WTC11 (cell line): ENCODE measurements at regions not wholly inside any gene's neighbourhood (a gene's known extent, or its start where the extent isn't known, plus 50 kb on each side); places are given as distances from the start of the nearest gene placed in this dataset.

Experiments used
- ATAC-seq: fragments of 200-7000 bp; cut with Tn5 transposase; 2 replicates; pipeline ENCODE4 v1.10.0; 2021; ENCODE audit warnings: mild to moderate bottlenecking, moderate library complexity
- CTCF ChIA-PET: fragments of 300-600 bp; sonication (Branson Sonifier 250); formaldehyde crosslinking; loops from one replicate; lab custom pipeline; 2021; ENCODE audit warnings: antibody characterized with exemption; lab: Charles Lee
- POLR2A ChIA-PET: fragments of 350-600 bp; sonication (Branson Sonifier 250); formaldehyde crosslinking; loops from one replicate; lab custom pipeline; 2021; ENCODE audit warnings: antibody characterized with exemption; lab: Charles Lee
- DNase-seq: peaks from one replicate; pipeline ENCODE4 v3.0.0; 2021; ENCODE audit warnings: low spot score
- H3K27ac Mint-ChIP-seq: 2 replicates; pipeline ENCODE4 v1.8.0; 2021; ENCODE audit warnings: mixed read lengths
- H3K27me3 Mint-ChIP-seq: 2 replicates; pipeline ENCODE4 v1.8.0; 2021; ENCODE audit warnings: low read depth, mild to moderate bottlenecking, moderate library complexity, mixed read lengths
- H3K36me3 Mint-ChIP-seq: 2 replicates; pipeline ENCODE4 v1.8.0; 2021; ENCODE audit warnings: mixed read lengths
- H3K4me1 Mint-ChIP-seq: 2 replicates; pipeline ENCODE4 v1.8.0; 2022; ENCODE audit warnings: mixed read lengths
- H3K4me3 Mint-ChIP-seq: 2 replicates; pipeline ENCODE4 v1.8.0; 2021; ENCODE audit warnings: mild to moderate bottlenecking, moderate library complexity, mixed read lengths
- H3K9me3 Mint-ChIP-seq: 2 replicates; pipeline ENCODE4 v1.8.0; 2021; ENCODE audit warnings: mixed read lengths
- AR ChIP-seq: fragments of 250-450 bp; sonication (Bioruptor Pico); IDR thresholded peaks from 2 replicates; pipeline ENCODE4 v1.9.0; 2021; ENCODE audit warnings: mild to moderate bottlenecking
- ERG ChIP-seq: fragments of 250-450 bp; sonication (Bioruptor Pico); IDR thresholded peaks from 2 replicates; pipeline ENCODE4 v1.8.0; 2021; ENCODE audit warnings: mild to moderate bottlenecking
- GTF2I ChIP-seq: fragments of 250-450 bp; sonication (Bioruptor Pico); conservative IDR thresholded peaks from 2 replicates; pipeline ENCODE4 v1.4.0; 2021; ENCODE audit warnings: mild to moderate bottlenecking
- JUN ChIP-seq: sonication (generic); formaldehyde crosslinking; IDR thresholded peaks from 2 replicates; pipeline ENCODE4 v1.8.0; 2023; ENCODE audit warnings: mild to moderate bottlenecking, missing genetic modification reagents
- NFE2L1 ChIP-seq: sonication (generic); formaldehyde crosslinking; IDR thresholded peaks from 2 replicates; pipeline ENCODE4 v1.8.1; 2023; ENCODE audit warnings: missing genetic modification reagents
- RORB ChIP-seq: fragments of 250-450 bp; sonication (Bioruptor Pico); IDR thresholded peaks from 2 replicates; pipeline ENCODE4 v1.9.0; 2021; ENCODE audit warnings: mild to moderate bottlenecking
- SP1 ChIP-seq: sonication (generic); formaldehyde crosslinking; conservative IDR thresholded peaks from 2 replicates; pipeline ENCODE4 v1.8.1; 2022; ENCODE audit warnings: missing genetic modification reagents
- TEAD4 ChIP-seq: sonication (generic); formaldehyde crosslinking; IDR thresholded peaks from 2 replicates; pipeline ENCODE4 v1.8.0; 2022; ENCODE audit warnings: mild to moderate bottlenecking, missing genetic modification reagents
- ZNF121 ChIP-seq: sonication (generic); formaldehyde crosslinking; IDR thresholded peaks from 2 replicates; pipeline ENCODE4 v1.8.0; 2023; ENCODE audit warnings: missing genetic modification reagents
- ZNF138 ChIP-seq: sonication (generic); formaldehyde crosslinking; conservative IDR thresholded peaks from 2 replicates; pipeline ENCODE4 v1.8.1; 2022; ENCODE audit warnings: mild to moderate bottlenecking, moderate library complexity, missing genetic modification reagents
- ZNF423 ChIP-seq: fragments of 250-450 bp; sonication (Bioruptor Pico); IDR thresholded peaks from 2 replicates; pipeline ENCODE4 v2.1.2; 2022; ENCODE audit warnings: mild to moderate bottlenecking, moderate library complexity
- TF ChIP-seq, protein P1 (sequence below): sonication (generic); formaldehyde crosslinking; IDR thresholded peaks from 2 replicates; pipeline ENCODE4 v1.8.1; 2023; ENCODE audit warnings: mild to moderate bottlenecking, missing genetic modification reagents, borderline replicate concordance
- TF ChIP-seq, protein P2 (sequence below): sonication (generic); formaldehyde crosslinking; IDR thresholded peaks from 2 replicates; pipeline ENCODE4 v1.8.1; 2022; ENCODE audit warnings: low read depth, missing genetic modification reagents, borderline replicate concordance

- TF ChIP-seq, protein P1, sequence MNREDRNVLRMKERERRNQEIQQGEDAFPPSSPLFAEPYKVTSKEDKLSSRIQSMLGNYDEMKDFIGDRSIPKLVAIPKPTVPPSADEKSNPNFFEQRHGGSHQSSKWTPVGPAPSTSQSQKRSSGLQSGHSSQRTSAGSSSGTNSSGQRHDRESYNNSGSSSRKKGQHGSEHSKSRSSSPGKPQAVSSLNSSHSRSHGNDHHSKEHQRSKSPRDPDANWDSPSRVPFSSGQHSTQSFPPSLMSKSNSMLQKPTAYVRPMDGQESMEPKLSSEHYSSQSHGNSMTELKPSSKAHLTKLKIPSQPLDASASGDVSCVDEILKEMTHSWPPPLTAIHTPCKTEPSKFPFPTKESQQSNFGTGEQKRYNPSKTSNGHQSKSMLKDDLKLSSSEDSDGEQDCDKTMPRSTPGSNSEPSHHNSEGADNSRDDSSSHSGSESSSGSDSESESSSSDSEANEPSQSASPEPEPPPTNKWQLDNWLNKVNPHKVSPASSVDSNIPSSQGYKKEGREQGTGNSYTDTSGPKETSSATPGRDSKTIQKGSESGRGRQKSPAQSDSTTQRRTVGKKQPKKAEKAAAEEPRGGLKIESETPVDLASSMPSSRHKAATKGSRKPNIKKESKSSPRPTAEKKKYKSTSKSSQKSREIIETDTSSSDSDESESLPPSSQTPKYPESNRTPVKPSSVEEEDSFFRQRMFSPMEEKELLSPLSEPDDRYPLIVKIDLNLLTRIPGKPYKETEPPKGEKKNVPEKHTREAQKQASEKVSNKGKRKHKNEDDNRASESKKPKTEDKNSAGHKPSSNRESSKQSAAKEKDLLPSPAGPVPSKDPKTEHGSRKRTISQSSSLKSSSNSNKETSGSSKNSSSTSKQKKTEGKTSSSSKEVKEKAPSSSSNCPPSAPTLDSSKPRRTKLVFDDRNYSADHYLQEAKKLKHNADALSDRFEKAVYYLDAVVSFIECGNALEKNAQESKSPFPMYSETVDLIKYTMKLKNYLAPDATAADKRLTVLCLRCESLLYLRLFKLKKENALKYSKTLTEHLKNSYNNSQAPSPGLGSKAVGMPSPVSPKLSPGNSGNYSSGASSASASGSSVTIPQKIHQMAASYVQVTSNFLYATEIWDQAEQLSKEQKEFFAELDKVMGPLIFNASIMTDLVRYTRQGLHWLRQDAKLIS: no peak
- TF ChIP-seq ZNF423 (CRISPR knock-in tag) (no peak), RORB (no peak), JUN (CRISPR knock-in tag) (no peak)
- TF ChIP-seq, protein P2, sequence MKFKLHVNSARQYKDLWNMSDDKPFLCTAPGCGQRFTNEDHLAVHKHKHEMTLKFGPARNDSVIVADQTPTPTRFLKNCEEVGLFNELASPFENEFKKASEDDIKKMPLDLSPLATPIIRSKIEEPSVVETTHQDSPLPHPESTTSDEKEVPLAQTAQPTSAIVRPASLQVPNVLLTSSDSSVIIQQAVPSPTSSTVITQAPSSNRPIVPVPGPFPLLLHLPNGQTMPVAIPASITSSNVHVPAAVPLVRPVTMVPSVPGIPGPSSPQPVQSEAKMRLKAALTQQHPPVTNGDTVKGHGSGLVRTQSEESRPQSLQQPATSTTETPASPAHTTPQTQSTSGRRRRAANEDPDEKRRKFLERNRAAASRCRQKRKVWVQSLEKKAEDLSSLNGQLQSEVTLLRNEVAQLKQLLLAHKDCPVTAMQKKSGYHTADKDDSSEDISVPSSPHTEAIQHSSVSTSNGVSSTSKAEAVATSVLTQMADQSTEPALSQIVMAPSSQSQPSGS (CRISPR knock-in tag): no peak
- TF ChIP-seq, all 79 proteins: peak for 0
Measured at GRCh38 chr6:49151033-49151432, 312.0 kb downstream of the MMUT start (continued).

DNA sequence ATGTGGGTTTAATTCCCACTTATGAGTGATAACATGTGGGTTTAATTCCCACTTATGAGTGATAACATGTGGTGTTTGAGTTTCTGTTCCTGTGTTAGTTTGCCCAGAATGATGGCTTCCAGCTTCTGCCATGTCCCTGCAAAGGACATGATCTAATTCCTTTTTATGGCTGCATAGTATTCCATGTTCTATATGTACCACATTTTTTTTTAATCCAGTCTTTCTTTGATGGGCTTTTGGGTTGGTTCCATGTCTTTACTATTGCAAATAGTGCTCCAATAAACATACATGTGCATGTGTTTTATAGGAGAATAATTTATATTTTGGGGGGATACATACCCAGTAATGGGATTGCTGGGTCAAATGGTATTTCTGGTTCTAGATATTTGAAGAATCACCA is 317.8 kb downstream of the MMUT start:
- TF ChIP-seq TEAD4 (no peak), ZNF138 (CRISPR knock-in tag) (no peak), ZNF121 (CRISPR knock-in tag) (no peak), JUN (CRISPR knock-in tag) (no peak)
- ChIA-PET CTCF (no interaction called here), POLR2A (no interaction called here)
- no peak for ATAC-seq
- Mint-ChIP-seq H3K4me3 (no peak overlapping the region), H3K27me3 (no peaks in the 10 kb centered on the region), H3K4me1 (peaks cover 38% of the 10 kb centered on the region), H3K27ac (no peak overlapping the region), H3K36me3 (peaks cover 15% of the 10 kb centered on the region), H3K9me3 (peaks cover 47% of the 10 kb centered on the region)
- no peak for DNase-seq

DNA sequence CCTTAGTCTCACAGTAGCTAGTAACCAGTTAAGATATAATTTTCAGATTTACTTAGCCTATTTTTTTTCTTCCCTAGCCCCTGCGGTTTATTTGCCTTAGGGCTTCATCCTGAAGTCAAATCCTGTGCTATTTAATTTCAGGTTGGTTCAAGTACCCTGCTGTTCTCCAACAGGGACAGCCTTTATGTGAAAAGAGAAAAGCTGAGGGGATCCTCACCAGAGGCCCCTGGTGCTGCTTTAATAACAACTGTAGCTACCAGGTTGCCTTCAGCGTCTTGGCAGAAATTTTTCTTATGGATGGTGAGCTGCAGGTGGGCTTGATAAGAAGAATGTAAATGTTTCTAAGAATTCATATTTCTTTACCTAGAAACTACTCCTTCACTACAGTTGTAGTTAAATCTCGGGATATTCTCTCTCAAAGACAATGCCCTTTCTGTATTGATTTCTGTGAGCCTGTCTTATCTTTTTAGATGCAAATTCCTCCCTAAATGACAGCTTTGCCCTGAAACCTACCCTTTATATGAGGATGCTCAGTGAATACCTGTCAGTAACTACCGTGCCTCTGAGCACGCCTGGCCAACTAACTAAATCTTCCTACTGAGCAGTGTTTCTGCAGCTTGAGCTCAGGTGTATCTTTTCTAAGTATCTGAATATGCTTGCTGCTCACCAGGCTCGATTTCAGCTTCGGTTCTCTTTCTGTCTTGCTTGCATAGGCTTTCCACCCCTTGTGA is 320.5 kb downstream of the MMUT start:
- DNase-seq: no peak
- H3K27ac Mint-ChIP-seq: no peak overlapping the region
- ChIA-PET POLR2A (no interaction called here), CTCF (interaction anchor here (0.6 to 1.6 kb wide), 2 partner anchors 267 to 391 kb away, joined by 4 to 9 read pairs; no protein-coding TSS in a partner anchor)
- H3K4me3 Mint-ChIP-seq: peak overlapping the region; percentile 10; the same call in 1 of the 2 replicates
- H3K4me1 Mint-ChIP-seq: peaks cover 38% of the 10 kb centered on the region
- no peak for TF ChIP-seq SP1 (CRISPR knock-in tag)
- TF ChIP-seq NFE2L1 (CRISPR knock-in tag): no peak
- TF ChIP-seq ERG (CRISPR knock-in tag): no peak
- no peak for TF ChIP-seq GTF2I (CRISPR knock-in tag)
- no peak for TF ChIP-seq AR (CRISPR knock-in tag)
- peak; percentile 85 for TF ChIP-seq ZNF423 (CRISPR knock-in tag)
- H3K27me3 Mint-ChIP-seq: no peaks in the 10 kb centered on the region
- ATAC-seq: peak; percentile 89
- peaks cover 11% of the 10 kb centered on the region for H3K36me3 Mint-ChIP-seq
- peaks cover 28% of the 10 kb centered on the region for H3K9me3 Mint-ChIP-seq
